H1 (cell line): ENCODE measurements at regions not wholly inside any gene's neighbourhood (a gene's known extent, or its start where the extent isn't known, plus 50 kb on each side); places are given as distances from the start of the nearest gene placed in this dataset.

Source experiments
- CTCF ChIA-PET: fragments of 300-600 bp; sonication (Branson Sonifier 250); formaldehyde crosslinking; loops from one replicate; lab custom pipeline; 2021; ENCODE audit not compliant: partially characterized antibody; lab: Charles Lee
- POLR2A ChIA-PET: fragments of 300-600 bp; sonication (Branson Sonifier 250); formaldehyde crosslinking; loops from one replicate; lab custom pipeline; 2021; ENCODE audit warnings: inconsistent platforms; ENCODE audit not compliant: partially characterized antibody; lab: Charles Lee
- DNase-seq, 2 experiments: peaks; one replicate each; pipeline versions ENCODE4 v3.0.0 to v3.0.0-alpha.2; 2010 to 2022; ENCODE audit warnings: low spot score in 2 of 2, low read depth in 1 of 2, mixed read lengths in 1 of 2
- FAIRE-seq: peaks from 2 replicates; lab custom pipeline; 2011; peaks lifted over from hg19 to GRCh38; lab: Jason Lieb, UNC
- H2AFZ ChIP-seq: 2 replicates; pipeline ENCODE4 v1.8.1; 2012; ENCODE audit warnings: low read length, inconsistent platforms
- H2AK5ac ChIP-seq: 2 replicates; pipeline ENCODE4 v1.6.1; 2013; ENCODE audit warnings: low read depth, low read length
- H2BK120ac ChIP-seq: replicated peaks from 2 replicates; pipeline ENCODE3; 2013; ENCODE audit warnings: low read depth, low read length, inconsistent platforms
- H2BK12ac ChIP-seq: 2 replicates; pipeline ENCODE4 v1.6.1; 2013; ENCODE audit warnings: low read depth, low read length
- H2BK15ac ChIP-seq: 2 replicates; pipeline ENCODE4 v1.6.1; 2013; ENCODE audit warnings: low read length
- H2BK20ac ChIP-seq: 2 replicates; pipeline ENCODE4 v1.6.1; 2013; ENCODE audit warnings: low read length
- H2BK5ac ChIP-seq: 2 replicates; pipeline ENCODE4 v1.6.1; 2013; ENCODE audit warnings: low read depth, low read length
- H3K14ac ChIP-seq: 2 replicates; pipeline ENCODE4 v1.6.1; 2013; ENCODE audit warnings: inconsistent platforms; ENCODE audit not compliant: insufficient read length
- H3K18ac ChIP-seq: 2 replicates; pipeline ENCODE4 v1.6.1; 2013; ENCODE audit warnings: low read length; ENCODE audit errors: extremely low read depth
- H3K23ac ChIP-seq: 2 replicates; pipeline ENCODE4 v1.6.1; 2013; ENCODE audit warnings: inconsistent platforms; ENCODE audit not compliant: insufficient read length
- H3K23me2 ChIP-seq: 2 replicates; pipeline ENCODE4 v1.6.1; 2013; ENCODE audit warnings: low read depth, low read length
- H3K27ac ChIP-seq: 2 replicates; pipeline ENCODE4 v1.6.1; 2011; ENCODE audit warnings: low read depth, low read length, inconsistent platforms
- H3K27me3 ChIP-seq, 4 experiments: replicated peaks in 1 of 4; 1 replicate in 1 of 4; 2 replicates in 3 of 4; pipeline versions ENCODE4 v1.6.1 to v1.8.1; 2011 to 2013; ENCODE audit warnings: low read length in 3 of 4, mild to moderate bottlenecking in 3 of 4, inconsistent platforms in 2 of 4, mixed read lengths in 2 of 4, moderate library complexity in 1 of 4; ENCODE audit not compliant: control insufficient read depth in 3 of 4, insufficient read depth in 3 of 4; ENCODE audit errors: extremely low read depth in 1 of 4
- H3K36me3 ChIP-seq, 4 experiments: 2 replicates each; pipeline versions ENCODE4 v1.6.1 to v1.8.1; 2011 to 2013; ENCODE audit warnings: mild to moderate bottlenecking in 4 of 4, low read length in 3 of 4, moderate library complexity in 2 of 4, control low read depth in 1 of 4, inconsistent platforms in 1 of 4; ENCODE audit not compliant: insufficient read depth in 4 of 4, control insufficient read depth in 2 of 4
- H3K4ac ChIP-seq: replicated peaks from 2 replicates; pipeline ENCODE3; 2013; ENCODE audit warnings: low read length, low read depth, mixed read lengths, inconsistent platforms; ENCODE audit not compliant: insufficient read length
- H3K4me1 ChIP-seq, 4 experiments: replicated peaks in 1 of 4; 1 replicate in 1 of 4; 2 replicates in 3 of 4; pipeline versions ENCODE4 v1.6.1 to v1.8.1; 2011 to 2013; ENCODE audit warnings: low read length in 3 of 4, inconsistent platforms in 2 of 4, mixed read lengths in 1 of 4; ENCODE audit not compliant: insufficient read depth in 4 of 4, control insufficient read depth in 3 of 4
- H3K4me2 ChIP-seq, 2 experiments: 2 replicates each; pipeline versions ENCODE4 v1.6.1 to v1.8.1; 2011 to 2013; ENCODE audit warnings: low read depth in 2 of 2, low read length in 2 of 2, control low read depth in 1 of 2, inconsistent platforms in 1 of 2, mild to moderate bottlenecking in 1 of 2; ENCODE audit not compliant: insufficient read depth in 1 of 2
- H3K4me3 ChIP-seq, 4 experiments: fragments of 200-600, 300-600 bp in 1 of 4; sonication (generic), shearing (Covaris generic), sonication (Bioruptor Twin) in 1 of 4; 2 replicates each; pipeline versions ENCODE4 v1.5.1 to v1.8.1; 2011 to 2016; ENCODE audit warnings: low read length in 4 of 4, low read depth in 3 of 4, control low read depth in 2 of 4, inconsistent platforms in 2 of 4, mild to moderate bottlenecking in 2 of 4, mixed read lengths in 1 of 4, moderate library complexity in 1 of 4; ENCODE audit not compliant: insufficient read depth in 2 of 4; ENCODE audit errors: extremely low read depth in 1 of 4
- H3K56ac ChIP-seq: replicated peaks from 2 replicates; pipeline ENCODE3; 2013; ENCODE audit warnings: low read depth, mild to moderate bottlenecking, mixed read lengths, low read length, inconsistent platforms; ENCODE audit not compliant: insufficient read length
- H3K79me1 ChIP-seq: 2 replicates; pipeline ENCODE4 v1.6.1; 2013; ENCODE audit warnings: low read depth, low read length, control low read depth
- H3K79me2 ChIP-seq, 2 experiments: 2 replicates each; pipeline versions ENCODE4 v1.6.1 to v1.8.1; 2012 to 2013; ENCODE audit warnings: low read length in 2 of 2, mild to moderate bottlenecking in 2 of 2, inconsistent platforms in 1 of 2; ENCODE audit not compliant: insufficient read depth in 2 of 2, control insufficient read depth in 1 of 2
- H3K9ac ChIP-seq, 4 experiments: replicated peaks in 1 of 4; 1 replicate in 1 of 4; 2 replicates in 3 of 4; pipeline versions ENCODE4 v1.6.1 to v1.8.1; 2011 to 2013; ENCODE audit warnings: low read depth in 3 of 4, low read length in 3 of 4, control low read depth in 2 of 4, mild to moderate bottlenecking in 2 of 4, moderate library complexity in 2 of 4, inconsistent platforms in 1 of 4; ENCODE audit errors: extremely low read depth in 1 of 4
- H3K9me3 ChIP-seq, 2 experiments: 2 replicates each; pipeline versions ENCODE4 v1.6.1 to v1.8.1; 2012 to 2013; ENCODE audit warnings: mild to moderate bottlenecking in 2 of 2, moderate library complexity in 2 of 2, control low read depth in 1 of 2, inconsistent platforms in 1 of 2, low read depth in 1 of 2, low read length in 1 of 2, mixed read lengths in 1 of 2; ENCODE audit not compliant: insufficient read depth in 2 of 2
- H4K20me1 ChIP-seq, 2 experiments: replicated peaks in 1 of 2; 2 replicates each; pipeline versions ENCODE3 to v1.8.1; 2011 to 2013; ENCODE audit warnings: inconsistent platforms in 2 of 2, low read length in 2 of 2, mild to moderate bottlenecking in 1 of 2; ENCODE audit not compliant: insufficient read depth in 2 of 2, control insufficient read depth in 1 of 2
- H4K5ac ChIP-seq: 2 replicates; pipeline ENCODE4 v1.6.1; 2013; ENCODE audit warnings: low read length, low read depth, mixed read lengths, inconsistent platforms; ENCODE audit not compliant: insufficient read length
- H4K8ac ChIP-seq: 2 replicates; pipeline ENCODE4 v1.8.0; 2013; ENCODE audit warnings: mild to moderate bottlenecking, moderate library complexity, low read length, inconsistent platforms; ENCODE audit not compliant: insufficient read depth; ENCODE audit errors: extremely low read depth
- H4K91ac ChIP-seq: replicated peaks from 2 replicates; pipeline ENCODE3; 2013; ENCODE audit warnings: low read length, mixed read lengths, inconsistent platforms; ENCODE audit not compliant: insufficient read length
- GTF2F1 ChIP-seq: IDR thresholded peaks from 2 replicates; pipeline ENCODE4 v1.6.1; 2012; ENCODE audit warnings: low read depth, low read length, improper control_type of control experiment, borderline replicate concordance
- KDM4A ChIP-seq: IDR thresholded peaks from one replicate; pipeline ENCODE4 v1.7.1; 2012; ENCODE audit warnings: low read depth, mild to moderate bottlenecking, moderate library complexity, low read length, inconsistent platforms; ENCODE audit not compliant: severe bottlenecking
- SAP30 ChIP-seq: fragments of 300-600 bp; sonication (generic); IDR thresholded peaks from 2 replicates; pipeline ENCODE4 v1.7.1; 2012; ENCODE audit warnings: low read length, moderate library complexity, mild to moderate bottlenecking, inconsistent platforms; ENCODE audit not compliant: insufficient read depth, insufficient replicate concordance
- SIX5 ChIP-seq: IDR thresholded peaks from 2 replicates; pipeline ENCODE4 v1.6.1; 2011; ENCODE audit warnings: mild to moderate bottlenecking, low read depth, low read length
- TEAD4 ChIP-seq: IDR thresholded peaks from 2 replicates; pipeline ENCODE4 v1.6.1; 2012; ENCODE audit warnings: low read depth, low read length, inconsistent platforms, mixed read lengths
- WGBS, 2 experiments: shearing (Covaris generic) in 1 of 2; methylation state at CpG; one replicate each; pipeline versions ENCODE4 v1.1.6 to v1.1.7; 2013 to 2015; ENCODE audit warnings: low lambda C conversion rate in 2 of 2, mixed read lengths in 2 of 2, inconsistent platforms in 1 of 2, low coverage in 1 of 2, missing lambda C conversion rate in 1 of 2; ENCODE audit not compliant: insufficient replicate concordance in 2 of 2, insufficient coverage in 1 of 2, insufficient read length in 1 of 2; ENCODE audit errors: extremely low coverage in 1 of 2, missing lambda C conversion rate in 1 of 2; 5-methylcytosine and 5-hydroxymethylcytosine counted together
- TF ChIP-seq, protein P1 (sequence below), 3 experiments: IDR thresholded peaks; 1 replicate in 2 of 3; 2 replicates in 1 of 3; pipeline versions ENCODE4 v1.5.1 to v1.6.1; 2011; ENCODE audit warnings: low read length in 3 of 3, mild to moderate bottlenecking in 3 of 3, inconsistent platforms in 2 of 3, low read depth in 1 of 3, moderate library complexity in 1 of 3; ENCODE audit not compliant: insufficient read depth in 1 of 3; ENCODE audit errors: control extremely low read depth in 1 of 3

GRCh38 chr10:131641898-131642297 is 258.9 kb upstream of the PPP2R2D start:
- H2AFZ ChIP-seq, result no peak overlapping the region
- H3K4me2 ChIP-seq, result no peak overlapping the region
- no peak overlapping the region for H4K91ac ChIP-seq
- no peak overlapping the region for H3K4me3 ChIP-seq
- no peak overlapping the region for H2AK5ac ChIP-seq
- no peak overlapping the region for H3K18ac ChIP-seq
- peaks cover 0 to 4% (median 1%) of the 10 kb centered on the region in 4 experiments; a peak in 4 of 7 replicates for H3K4me1 ChIP-seq
- H3K9ac ChIP-seq, result no peak overlapping the region
- 94% methylated on average over 4 of the region's 4 CpGs; no CpG with 5 or more reads in 1 of the 2 experiments for WGBS, 2 experiments
- H2BK15ac ChIP-seq, result no peak overlapping the region
- H3K27ac ChIP-seq, result no peak overlapping the region
- no peak overlapping the region for H3K14ac ChIP-seq
- ChIA-PET POLR2A (no interaction called here), CTCF (interaction anchor here (0.6 to 1.2 kb wide), 3 partner anchors 31 to 145 kb away, joined by 3 to 4 read pairs (median 3); no protein-coding TSS in a partner anchor)
- no peak overlapping the region for H3K23ac ChIP-seq
- H3K27me3 ChIP-seq, result no peaks in the 10 kb centered on the region
- H3K36me3 ChIP-seq, result no peaks in the 10 kb centered on the region
- H4K5ac ChIP-seq, result no peak overlapping the region
- no peak overlapping the region for H3K56ac ChIP-seq
- TF ChIP-seq, protein P1, sequence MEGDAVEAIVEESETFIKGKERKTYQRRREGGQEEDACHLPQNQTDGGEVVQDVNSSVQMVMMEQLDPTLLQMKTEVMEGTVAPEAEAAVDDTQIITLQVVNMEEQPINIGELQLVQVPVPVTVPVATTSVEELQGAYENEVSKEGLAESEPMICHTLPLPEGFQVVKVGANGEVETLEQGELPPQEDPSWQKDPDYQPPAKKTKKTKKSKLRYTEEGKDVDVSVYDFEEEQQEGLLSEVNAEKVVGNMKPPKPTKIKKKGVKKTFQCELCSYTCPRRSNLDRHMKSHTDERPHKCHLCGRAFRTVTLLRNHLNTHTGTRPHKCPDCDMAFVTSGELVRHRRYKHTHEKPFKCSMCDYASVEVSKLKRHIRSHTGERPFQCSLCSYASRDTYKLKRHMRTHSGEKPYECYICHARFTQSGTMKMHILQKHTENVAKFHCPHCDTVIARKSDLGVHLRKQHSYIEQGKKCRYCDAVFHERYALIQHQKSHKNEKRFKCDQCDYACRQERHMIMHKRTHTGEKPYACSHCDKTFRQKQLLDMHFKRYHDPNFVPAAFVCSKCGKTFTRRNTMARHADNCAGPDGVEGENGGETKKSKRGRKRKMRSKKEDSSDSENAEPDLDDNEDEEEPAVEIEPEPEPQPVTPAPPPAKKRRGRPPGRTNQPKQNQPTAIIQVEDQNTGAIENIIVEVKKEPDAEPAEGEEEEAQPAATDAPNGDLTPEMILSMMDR (IDR thresholded peaks at IDR 0.05; ENCODE audit: control extremely low read depth in 1 of 3, insufficient read depth in 1 of 3, low read depth in 1 of 3, low read length in 3 of 3), result no peak
- TF ChIP-seq SAP30, result no peak
- no peak for TF ChIP-seq SIX5
- no peak for TF ChIP-seq TEAD4
- TF ChIP-seq KDM4A, result no peak
- no peak for TF ChIP-seq GTF2F1
- peaks cover 0 to 5% of the 10 kb centered on the region in 2 experiments; a peak in 1 of 4 replicates for H3K9me3 ChIP-seq
- no peaks in the 10 kb centered on the region for H3K79me1 ChIP-seq
- H4K8ac ChIP-seq, result no peak overlapping the region
- H3K4ac ChIP-seq, result no peak overlapping the region
- H2BK5ac ChIP-seq, result no peak overlapping the region
- no peak overlapping the region for H2BK120ac ChIP-seq
- FAIRE-seq (no peak), DNase-seq (no peak)
- no peaks in the 10 kb centered on the region for H3K23me2 ChIP-seq
- no peaks in the 10 kb centered on the region for H4K20me1 ChIP-seq
- H2BK20ac ChIP-seq, result no peak overlapping the region
- no peaks in the 10 kb centered on the region for H3K79me2 ChIP-seq
- H2BK12ac ChIP-seq, result no peak overlapping the region
